Neural cell (in vitro differentiated cells): ENCODE measurements at regions not wholly inside any gene's neighbourhood (a gene's known extent, or its start where the extent isn't known, plus 50 kb on each side); places are given as distances from the start of the nearest gene placed in this dataset.

ENCODE experiments used
- H2AFZ ChIP-seq: fragments of 200-600, 300-800 bp; sonication (generic), shearing (Covaris generic); 2 replicates; pipeline ENCODE4 v1.6.0; 2014; ENCODE audit warnings: low read depth, mild to moderate bottlenecking, antibody characterized with exemption, low read length, moderate library complexity
- H3F3A ChIP-seq: fragments of 200-600 bp; shearing (Covaris generic); 2 replicates; pipeline ENCODE4 v1.6.1; 2016; ENCODE audit warnings: mild to moderate bottlenecking, moderate library complexity, mixed read lengths, antibody characterized with exemption, low read length; ENCODE audit not compliant: insufficient read depth, poor library complexity, severe bottlenecking
- H3K27ac ChIP-seq: fragments of 200-600, 300-800 bp; sonication (generic), shearing (Covaris generic); 2 replicates; pipeline ENCODE4 v1.5.1; 2014; ENCODE audit warnings: mild to moderate bottlenecking, low read length, moderate library complexity
- H3K27me3 ChIP-seq: fragments of 300-800, 200-600 bp; sonication (generic), shearing (Covaris generic); 2 replicates; pipeline ENCODE4 v1.6.0; 2014; ENCODE audit warnings: mild to moderate bottlenecking, low read depth, low read length, moderate library complexity; ENCODE audit not compliant: insufficient read depth
- H3K36me3 ChIP-seq: fragments of 300-800, 200-600 bp; sonication (generic), shearing (Covaris generic); 2 replicates; pipeline ENCODE4 v1.5.1; 2014; ENCODE audit warnings: mild to moderate bottlenecking, antibody characterized with exemption, low read length, moderate library complexity; ENCODE audit not compliant: insufficient read depth
- H3K4me2 ChIP-seq: fragments of 300-800, 200-600 bp; sonication (generic), shearing (Covaris generic); 2 replicates; pipeline ENCODE4 v1.6.0; 2014; ENCODE audit warnings: mild to moderate bottlenecking, low read length
- H3K4me3 ChIP-seq: fragments of 300-800, 200-600 bp; sonication (generic), shearing (Covaris generic); 2 replicates; pipeline ENCODE4 v1.5.1; 2014; ENCODE audit warnings: mild to moderate bottlenecking, low read length, moderate library complexity
- H3K79me2 ChIP-seq: fragments of 200-600 bp; shearing (Covaris generic); replicated peaks from 2 replicates; pipeline ENCODE4 v1.6.0; 2014; ENCODE audit warnings: mild to moderate bottlenecking, low read length, moderate library complexity; ENCODE audit not compliant: insufficient read depth
- H3K9ac ChIP-seq: fragments of 300-800, 200-600 bp; sonication (generic), shearing (Covaris generic); 2 replicates; pipeline ENCODE4 v1.6.1; 2016; ENCODE audit warnings: mild to moderate bottlenecking, low read length, mixed read lengths
- H3K9me2 ChIP-seq: fragments of 200-600 bp; shearing (Covaris generic); 2 replicates; pipeline ENCODE4 v1.6.1; 2016; ENCODE audit warnings: mild to moderate bottlenecking, low read length, mixed read lengths; ENCODE audit not compliant: insufficient read depth
- H3K9me3 ChIP-seq: fragments of 200-600, 300-800 bp; sonication (generic), shearing (Covaris generic); 2 replicates; pipeline ENCODE4 v1.6.1; 2016; ENCODE audit warnings: mild to moderate bottlenecking, mixed run types, low read length, moderate library complexity, mixed read lengths
- H4K20me1 ChIP-seq: fragments of 200-600 bp; shearing (Covaris generic); 2 replicates; pipeline ENCODE4 v1.6.1; 2016; ENCODE audit warnings: mild to moderate bottlenecking, mixed run types; ENCODE audit not compliant: insufficient read depth
- EP300 ChIP-seq: fragments of 450-650 bp; conservative IDR thresholded peaks from 2 replicates; pipeline ENCODE4 v1.6.1; 2014; ENCODE audit warnings: antibody characterized with exemption, mild to moderate bottlenecking, moderate library complexity; ENCODE audit not compliant: poor library complexity, severe bottlenecking
- EZH2 ChIP-seq: fragments of 200-600, 300-800 bp; shearing (Covaris generic), sonication (generic); IDR thresholded peaks from 2 replicates; pipeline ENCODE4 v1.6.1; 2014; ENCODE audit warnings: antibody characterized with exemption, low read length, borderline replicate concordance, mild to moderate bottlenecking; ENCODE audit not compliant: insufficient read depth, poor library complexity, severe bottlenecking
- MXI1 ChIP-seq: fragments of 450-650 bp; conservative IDR thresholded peaks from 2 replicates; pipeline ENCODE4 v1.6.1; 2014; ENCODE audit warnings: antibody characterized with exemption, mild to moderate bottlenecking; ENCODE audit not compliant: poor library complexity, severe bottlenecking
- POLR2AphosphoS5 ChIP-seq: IDR thresholded peaks from 2 replicates; pipeline ENCODE4 v1.6.1; 2012
- RAD21 ChIP-seq: fragments of 450-650 bp; conservative IDR thresholded peaks from 2 replicates; pipeline ENCODE4 v1.6.1; 2014; ENCODE audit warnings: antibody characterized with exemption, mild to moderate bottlenecking, moderate library complexity
- SMC3 ChIP-seq: fragments of 450-650 bp; conservative IDR thresholded peaks from 2 replicates; pipeline ENCODE4 v1.6.1; 2014; ENCODE audit warnings: antibody characterized with exemption, mild to moderate bottlenecking, moderate library complexity; ENCODE audit not compliant: poor library complexity
- TAF1 ChIP-seq: IDR thresholded peaks from 2 replicates; pipeline ENCODE4 v1.6.1; 2012; ENCODE audit warnings: low read depth
- TF ChIP-seq, protein P1 (sequence below): IDR thresholded peaks from 2 replicates; pipeline ENCODE4 v1.6.1; 2012; ENCODE audit warnings: borderline replicate concordance
- TF ChIP-seq, protein P2 (sequence below): fragments of 450-650 bp; IDR thresholded peaks from 2 replicates; pipeline ENCODE4 v1.5.1; 2014; ENCODE audit warnings: antibody characterized with exemption, mild to moderate bottlenecking, moderate library complexity; ENCODE audit not compliant: poor library complexity, severe bottlenecking

DNA sequence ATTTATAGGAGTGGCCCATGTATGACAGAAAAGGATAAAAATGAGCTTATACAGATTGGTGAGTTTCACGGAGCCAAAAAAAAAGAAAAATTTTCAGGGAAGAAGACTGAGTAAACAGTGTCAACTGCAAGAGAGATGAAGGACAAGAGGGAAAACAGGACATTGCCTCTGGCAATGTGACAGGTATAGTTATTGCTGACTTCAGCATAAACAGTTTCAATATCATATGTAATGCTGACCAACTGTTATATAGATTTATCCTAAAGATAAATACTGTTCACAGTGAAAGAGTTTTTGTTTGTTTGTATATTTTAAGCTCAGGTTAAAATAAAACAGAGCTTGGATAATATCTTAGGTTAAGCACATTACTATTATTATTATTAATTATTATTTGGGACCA lies 98.0 kb upstream of the FSIP2 start:
- H3K9ac ChIP-seq = no peak overlapping the region
- no peak overlapping the region for H2AFZ ChIP-seq
- no peaks in the 10 kb centered on the region for H3K36me3 ChIP-seq
- H3K79me2 ChIP-seq = no peaks in the 10 kb centered on the region
- no peaks in the 10 kb centered on the region for H3K9me2 ChIP-seq
- H3K9me3 ChIP-seq = no peaks in the 10 kb centered on the region
- no peak overlapping the region for H3K4me3 ChIP-seq
- H4K20me1 ChIP-seq = no peaks in the 10 kb centered on the region
- no peaks in the 10 kb centered on the region for H3F3A ChIP-seq
- H3K27me3 ChIP-seq = no peaks in the 10 kb centered on the region
- TF ChIP-seq, protein P1, sequence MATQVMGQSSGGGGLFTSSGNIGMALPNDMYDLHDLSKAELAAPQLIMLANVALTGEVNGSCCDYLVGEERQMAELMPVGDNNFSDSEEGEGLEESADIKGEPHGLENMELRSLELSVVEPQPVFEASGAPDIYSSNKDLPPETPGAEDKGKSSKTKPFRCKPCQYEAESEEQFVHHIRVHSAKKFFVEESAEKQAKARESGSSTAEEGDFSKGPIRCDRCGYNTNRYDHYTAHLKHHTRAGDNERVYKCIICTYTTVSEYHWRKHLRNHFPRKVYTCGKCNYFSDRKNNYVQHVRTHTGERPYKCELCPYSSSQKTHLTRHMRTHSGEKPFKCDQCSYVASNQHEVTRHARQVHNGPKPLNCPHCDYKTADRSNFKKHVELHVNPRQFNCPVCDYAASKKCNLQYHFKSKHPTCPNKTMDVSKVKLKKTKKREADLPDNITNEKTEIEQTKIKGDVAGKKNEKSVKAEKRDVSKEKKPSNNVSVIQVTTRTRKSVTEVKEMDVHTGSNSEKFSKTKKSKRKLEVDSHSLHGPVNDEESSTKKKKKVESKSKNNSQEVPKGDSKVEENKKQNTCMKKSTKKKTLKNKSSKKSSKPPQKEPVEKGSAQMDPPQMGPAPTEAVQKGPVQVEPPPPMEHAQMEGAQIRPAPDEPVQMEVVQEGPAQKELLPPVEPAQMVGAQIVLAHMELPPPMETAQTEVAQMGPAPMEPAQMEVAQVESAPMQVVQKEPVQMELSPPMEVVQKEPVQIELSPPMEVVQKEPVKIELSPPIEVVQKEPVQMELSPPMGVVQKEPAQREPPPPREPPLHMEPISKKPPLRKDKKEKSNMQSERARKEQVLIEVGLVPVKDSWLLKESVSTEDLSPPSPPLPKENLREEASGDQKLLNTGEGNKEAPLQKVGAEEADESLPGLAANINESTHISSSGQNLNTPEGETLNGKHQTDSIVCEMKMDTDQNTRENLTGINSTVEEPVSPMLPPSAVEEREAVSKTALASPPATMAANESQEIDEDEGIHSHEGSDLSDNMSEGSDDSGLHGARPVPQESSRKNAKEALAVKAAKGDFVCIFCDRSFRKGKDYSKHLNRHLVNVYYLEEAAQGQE = no peak
- TF ChIP-seq EZH2 (no peak), EP300 (no peak), SMC3 (no peak), TAF1 (no peak), RAD21 (no peak), POLR2AphosphoS5 (no peak), MXI1 (no peak)
- TF ChIP-seq, protein P2, sequence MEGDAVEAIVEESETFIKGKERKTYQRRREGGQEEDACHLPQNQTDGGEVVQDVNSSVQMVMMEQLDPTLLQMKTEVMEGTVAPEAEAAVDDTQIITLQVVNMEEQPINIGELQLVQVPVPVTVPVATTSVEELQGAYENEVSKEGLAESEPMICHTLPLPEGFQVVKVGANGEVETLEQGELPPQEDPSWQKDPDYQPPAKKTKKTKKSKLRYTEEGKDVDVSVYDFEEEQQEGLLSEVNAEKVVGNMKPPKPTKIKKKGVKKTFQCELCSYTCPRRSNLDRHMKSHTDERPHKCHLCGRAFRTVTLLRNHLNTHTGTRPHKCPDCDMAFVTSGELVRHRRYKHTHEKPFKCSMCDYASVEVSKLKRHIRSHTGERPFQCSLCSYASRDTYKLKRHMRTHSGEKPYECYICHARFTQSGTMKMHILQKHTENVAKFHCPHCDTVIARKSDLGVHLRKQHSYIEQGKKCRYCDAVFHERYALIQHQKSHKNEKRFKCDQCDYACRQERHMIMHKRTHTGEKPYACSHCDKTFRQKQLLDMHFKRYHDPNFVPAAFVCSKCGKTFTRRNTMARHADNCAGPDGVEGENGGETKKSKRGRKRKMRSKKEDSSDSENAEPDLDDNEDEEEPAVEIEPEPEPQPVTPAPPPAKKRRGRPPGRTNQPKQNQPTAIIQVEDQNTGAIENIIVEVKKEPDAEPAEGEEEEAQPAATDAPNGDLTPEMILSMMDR = no peak
- H3K27ac ChIP-seq = no peak overlapping the region
- H3K4me2 ChIP-seq = no peak overlapping the region

DNA sequence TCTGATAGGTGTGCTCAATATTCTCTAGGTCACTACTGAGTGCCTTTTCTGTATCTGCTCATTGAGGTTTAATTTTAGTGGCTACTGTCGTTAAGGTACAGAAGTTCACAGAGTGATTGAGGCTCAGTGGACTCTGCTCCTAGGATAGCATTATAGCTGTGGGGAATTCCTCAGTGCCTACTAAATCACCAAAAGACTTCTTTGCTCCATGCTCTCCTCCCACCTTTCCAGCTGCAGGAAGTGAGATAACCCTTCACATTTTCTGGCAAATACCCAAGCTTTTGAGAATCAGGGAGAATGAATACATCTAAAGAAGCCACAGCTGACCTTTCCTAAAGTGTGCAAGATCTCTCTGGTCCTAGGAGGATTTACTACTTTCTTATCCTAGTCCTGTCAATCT lies 95.2 kb upstream of the FSIP2 start:
- Histone ChIP-seq H3K27me3 (no peaks in the 10 kb centered on the region), H3K9me2 (no peaks in the 10 kb centered on the region), H3K9me3 (no peaks in the 10 kb centered on the region), H3K36me3 (no peaks in the 10 kb centered on the region), H3K4me3 (no peak overlapping the region), H3K27ac (no peak overlapping the region), H3K9ac (no peak overlapping the region), H3F3A (no peaks in the 10 kb centered on the region), H2AFZ (no peak overlapping the region), H3K79me2 (no peaks in the 10 kb centered on the region), H4K20me1 (no peaks in the 10 kb centered on the region), H3K4me2 (no peak overlapping the region)
- TF ChIP-seq EP300 = no peak
- TF ChIP-seq, protein P1 = no peak
- no peak for TF ChIP-seq MXI1
- no peak for TF ChIP-seq EZH2
- TF ChIP-seq RAD21 = no peak
- TF ChIP-seq SMC3 = no peak
- TF ChIP-seq POLR2AphosphoS5 = no peak
- TF ChIP-seq TAF1 = no peak
- TF ChIP-seq, protein P2 = no peak
